Liver (tissue), 8 donors: ENCODE measurements at regions not wholly inside any gene's neighbourhood (a gene's known extent, or its start where the extent isn't known, plus 50 kb on each side); places are given as distances from the start of the nearest gene placed in this dataset.

Source experiments
- DNase-seq: peaks from one replicate; pipeline ENCODE4 v3.0.0-alpha.2; 2017; ENCODE audit warnings: low spot score
- H3K27ac ChIP-seq, 2 donors: one replicate each; pipeline ENCODE4 v1.7.0; 2013; ENCODE audit warnings: inconsistent platforms in 2 of 2, low read length in 2 of 2, control low read depth in 1 of 2, low read depth in 1 of 2, mild to moderate bottlenecking in 1 of 2
- H3K27me3 ChIP-seq, 4 donors: one replicate each; pipeline versions ENCODE4 v1.6.1 to v1.7.0; 2013; ENCODE audit warnings: low read length in 3 of 4, inconsistent platforms in 1 of 4, mild to moderate bottlenecking in 1 of 4, moderate library complexity in 1 of 4; ENCODE audit not compliant: control insufficient read depth in 4 of 4, insufficient read depth in 4 of 4
- H3K36me3 ChIP-seq, 4 donors: one replicate each; pipeline versions ENCODE4 v1.6.1 to v1.7.0; 2013; ENCODE audit warnings: low read length in 3 of 4, mild to moderate bottlenecking in 3 of 4, low read depth in 1 of 4, moderate library complexity in 1 of 4; ENCODE audit not compliant: control insufficient read depth in 4 of 4, insufficient read depth in 3 of 4
- H3K4me1 ChIP-seq, 4 donors: one replicate each; pipeline versions ENCODE4 v1.6.1 to v1.7.0; 2013; ENCODE audit warnings: low read length in 3 of 4, mild to moderate bottlenecking in 3 of 4, moderate library complexity in 1 of 4; ENCODE audit not compliant: control insufficient read depth in 4 of 4, insufficient read depth in 4 of 4
- H3K4me3 ChIP-seq, 3 donors: one replicate each; pipeline versions ENCODE4 v1.6.1 to v1.7.0; 2013; ENCODE audit warnings: low read length in 3 of 3, control low read depth in 1 of 3, low read depth in 1 of 3, mild to moderate bottlenecking in 1 of 3
- H3K9ac ChIP-seq, 2 donors: one replicate each; pipeline ENCODE4 v1.7.0; 2013; ENCODE audit warnings: low read length in 2 of 2, mild to moderate bottlenecking in 2 of 2, moderate library complexity in 2 of 2, control low read depth in 1 of 2, low read depth in 1 of 2
- H3K9me3 ChIP-seq, 4 donors: one replicate each; pipeline versions ENCODE4 v1.6.1 to v1.7.0; 2013; ENCODE audit warnings: low read length in 3 of 4; ENCODE audit not compliant: control insufficient read depth in 4 of 4
- EGR1 ChIP-seq, 2 donors: IDR thresholded peaks; 2 replicates each; pipeline ENCODE4 v1.6.1; 2016 to 2018; ENCODE audit warnings: antibody characterized with exemption in 2 of 2, low read depth in 2 of 2
- FOXA1 ChIP-seq: IDR thresholded peaks from 2 replicates; pipeline ENCODE4 v1.6.1; 2016; ENCODE audit warnings: antibody characterized with exemption
- FOXA2 ChIP-seq: IDR thresholded peaks from 2 replicates; pipeline ENCODE4 v1.6.1; 2016; ENCODE audit warnings: antibody characterized with exemption
- GABPA ChIP-seq, 2 donors: IDR thresholded peaks in 1 of 2; conservative IDR thresholded peaks in 1 of 2; 2 replicates each; pipeline ENCODE4 v1.6.1; 2016; ENCODE audit warnings: antibody characterized with exemption in 2 of 2, mild to moderate bottlenecking in 1 of 2, moderate library complexity in 1 of 2
- HNF4A ChIP-seq, 2 donors: conservative IDR thresholded peaks; 2 replicates each; pipeline ENCODE4 v1.6.1; 2016; ENCODE audit warnings: antibody characterized with exemption in 2 of 2, mild to moderate bottlenecking in 2 of 2
- HNF4G ChIP-seq: IDR thresholded peaks from 2 replicates; pipeline ENCODE4 v1.6.1; 2016; ENCODE audit warnings: antibody characterized with exemption
- JUND ChIP-seq, 2 donors: IDR thresholded peaks; 2 replicates each; pipeline ENCODE4 v1.6.1; 2016; ENCODE audit warnings: antibody characterized with exemption in 2 of 2
- MAX ChIP-seq: IDR thresholded peaks from 2 replicates; pipeline ENCODE4 v1.6.1; 2016; ENCODE audit warnings: antibody characterized with exemption
- RAD21 ChIP-seq, 2 donors: IDR thresholded peaks; 2 replicates each; pipeline ENCODE4 v1.6.1; 2016; ENCODE audit warnings: antibody characterized with exemption in 2 of 2, mild to moderate bottlenecking in 2 of 2
- REST ChIP-seq: IDR thresholded peaks from 2 replicates; pipeline ENCODE4 v1.6.1; 2016; ENCODE audit warnings: antibody characterized with exemption, mild to moderate bottlenecking
- RXRA ChIP-seq, 2 donors: IDR thresholded peaks; 2 replicates each; pipeline ENCODE4 v1.6.1; 2017 to 2018; ENCODE audit warnings: antibody characterized with exemption in 2 of 2, mild to moderate bottlenecking in 1 of 2
- SP1 ChIP-seq: IDR thresholded peaks from 2 replicates; pipeline ENCODE4 v1.6.1; 2018; ENCODE audit warnings: antibody characterized with exemption, mild to moderate bottlenecking
- WGBS: extraction: QIAGEN DNeasy Blood & Tissue Kit; methylation state at CpG from one replicate; pipeline ENCODE4 v1.1.7; 2013; 5-methylcytosine and 5-hydroxymethylcytosine counted together
- TF ChIP-seq, protein P1 (sequence below): fragments of 150-350 bp; IDR thresholded peaks from 2 replicates; pipeline ENCODE4 v1.5.1; 2017; ENCODE audit warnings: improper control_type of control experiment, low read depth, low read length; ENCODE audit not compliant: missing input control
- TF ChIP-seq, protein P2 (sequence below): IDR thresholded peaks from 2 replicates; pipeline ENCODE4 v1.6.1; 2016; ENCODE audit warnings: antibody characterized with exemption
- TF ChIP-seq, protein P3 (sequence below): IDR thresholded peaks from 2 replicates; pipeline ENCODE4 v1.6.1; 2016; ENCODE audit warnings: antibody characterized with exemption
- donor health status: healthy.
- donor health status: healthy.
- donor health status: healthy.
- donor health status: healthy.
- donor health status: healthy.

DNA sequence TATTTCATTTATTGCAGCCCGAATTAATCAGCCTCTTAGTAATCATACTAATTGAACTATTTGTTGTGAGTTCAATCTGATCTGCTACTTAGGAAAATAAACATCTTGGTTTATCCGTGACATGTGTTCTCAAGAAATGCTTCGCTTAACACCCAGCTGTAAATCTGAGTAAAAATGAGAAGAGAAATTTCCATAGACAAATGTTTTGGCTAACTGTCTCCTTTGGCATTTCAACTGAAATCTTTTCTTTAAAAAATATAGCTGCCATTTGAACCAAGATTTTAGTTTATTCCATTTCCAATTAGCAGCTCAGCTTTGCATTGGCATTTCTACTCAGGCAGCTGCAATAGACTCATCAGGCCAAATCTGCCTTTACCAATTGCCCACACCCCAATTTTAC lies 180.5 kb upstream of the PTER start:
- no peak for DNase-seq
- no peaks in the 10 kb centered on the region for H3K4me1 ChIP-seq
- no peak overlapping the region for H3K9ac ChIP-seq
- whole genome bisulfite sequencing: 78% methylated on average over 3 of the region's 3 CpGs
- no peaks in the 10 kb centered on the region for H3K27me3 ChIP-seq
- no peak overlapping the region for H3K27ac ChIP-seq
- H3K36me3 ChIP-seq: no peaks in the 10 kb centered on the region
- TF ChIP-seq FOXA2 (no peak), GABPA (IDR thresholded peaks at IDR 0.05 in 1 of 2, conservative IDR thresholded peaks at IDR 0.05 in 1 of 2) (no peak), RAD21 (IDR thresholded peaks at IDR 0.05) (no peak), HNF4A (conservative IDR thresholded peaks at IDR 0.05) (no peak), FOXA1 (no peak), RXRA (IDR thresholded peaks at IDR 0.05) (no peak), SP1 (no peak), HNF4G (no peak), MAX (no peak)
- TF ChIP-seq, protein P1, sequence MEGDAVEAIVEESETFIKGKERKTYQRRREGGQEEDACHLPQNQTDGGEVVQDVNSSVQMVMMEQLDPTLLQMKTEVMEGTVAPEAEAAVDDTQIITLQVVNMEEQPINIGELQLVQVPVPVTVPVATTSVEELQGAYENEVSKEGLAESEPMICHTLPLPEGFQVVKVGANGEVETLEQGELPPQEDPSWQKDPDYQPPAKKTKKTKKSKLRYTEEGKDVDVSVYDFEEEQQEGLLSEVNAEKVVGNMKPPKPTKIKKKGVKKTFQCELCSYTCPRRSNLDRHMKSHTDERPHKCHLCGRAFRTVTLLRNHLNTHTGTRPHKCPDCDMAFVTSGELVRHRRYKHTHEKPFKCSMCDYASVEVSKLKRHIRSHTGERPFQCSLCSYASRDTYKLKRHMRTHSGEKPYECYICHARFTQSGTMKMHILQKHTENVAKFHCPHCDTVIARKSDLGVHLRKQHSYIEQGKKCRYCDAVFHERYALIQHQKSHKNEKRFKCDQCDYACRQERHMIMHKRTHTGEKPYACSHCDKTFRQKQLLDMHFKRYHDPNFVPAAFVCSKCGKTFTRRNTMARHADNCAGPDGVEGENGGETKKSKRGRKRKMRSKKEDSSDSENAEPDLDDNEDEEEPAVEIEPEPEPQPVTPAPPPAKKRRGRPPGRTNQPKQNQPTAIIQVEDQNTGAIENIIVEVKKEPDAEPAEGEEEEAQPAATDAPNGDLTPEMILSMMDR: no peak
- TF ChIP-seq, protein P2, sequence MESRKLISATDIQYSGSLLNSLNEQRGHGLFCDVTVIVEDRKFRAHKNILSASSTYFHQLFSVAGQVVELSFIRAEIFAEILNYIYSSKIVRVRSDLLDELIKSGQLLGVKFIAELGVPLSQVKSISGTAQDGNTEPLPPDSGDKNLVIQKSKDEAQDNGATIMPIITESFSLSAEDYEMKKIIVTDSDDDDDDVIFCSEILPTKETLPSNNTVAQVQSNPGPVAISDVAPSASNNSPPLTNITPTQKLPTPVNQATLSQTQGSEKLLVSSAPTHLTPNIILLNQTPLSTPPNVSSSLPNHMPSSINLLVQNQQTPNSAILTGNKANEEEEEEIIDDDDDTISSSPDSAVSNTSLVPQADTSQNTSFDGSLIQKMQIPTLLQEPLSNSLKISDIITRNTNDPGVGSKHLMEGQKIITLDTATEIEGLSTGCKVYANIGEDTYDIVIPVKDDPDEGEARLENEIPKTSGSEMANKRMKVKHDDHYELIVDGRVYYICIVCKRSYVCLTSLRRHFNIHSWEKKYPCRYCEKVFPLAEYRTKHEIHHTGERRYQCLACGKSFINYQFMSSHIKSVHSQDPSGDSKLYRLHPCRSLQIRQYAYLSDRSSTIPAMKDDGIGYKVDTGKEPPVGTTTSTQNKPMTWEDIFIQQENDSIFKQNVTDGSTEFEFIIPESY: no peak
- H3K9me3 ChIP-seq: peaks cover 0 to 4% (median 0%) of the 10 kb centered on the region in 4 donors
- no peak overlapping the region for H3K4me3 ChIP-seq

GRCh38 chr10:16258291-16259040 lies 178.3 kb upstream of the PTER start:
- Histone ChIP-seq H3K9ac (no peak overlapping the region), H3K27me3 (peaks cover 0 to 2% (median 0%) of the 10 kb centered on the region in 4 donors), H3K9me3 (no peaks in the 10 kb centered on the region), H3K4me3 (no peak overlapping the region), H3K36me3 (no peaks in the 10 kb centered on the region), H3K27ac (no peak overlapping the region), H3K4me1 (no peaks in the 10 kb centered on the region)
- WGBS: 57% methylated on average over 6 of the region's 6 CpGs
- DNase-seq: no peak
- no peak for TF ChIP-seq RXRA (IDR thresholded peaks at IDR 0.05)
- no peak for TF ChIP-seq GABPA (IDR thresholded peaks at IDR 0.05 in 1 of 2, conservative IDR thresholded peaks at IDR 0.05 in 1 of 2)
- TF ChIP-seq JUND (IDR thresholded peaks at IDR 0.05): no peak
- no peak for TF ChIP-seq SP1
- TF ChIP-seq REST: no peak
- TF ChIP-seq, protein P3, sequence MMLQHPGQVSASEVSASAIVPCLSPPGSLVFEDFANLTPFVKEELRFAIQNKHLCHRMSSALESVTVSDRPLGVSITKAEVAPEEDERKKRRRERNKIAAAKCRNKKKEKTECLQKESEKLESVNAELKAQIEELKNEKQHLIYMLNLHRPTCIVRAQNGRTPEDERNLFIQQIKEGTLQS: no peak
- TF ChIP-seq EGR1 (IDR thresholded peaks at IDR 0.05; ENCODE audit: low read depth in 2 of 2): no peak
- TF ChIP-seq MAX: no peak
